SK-N-SH treated with all-trans-retinoic acid at 6 μM for 48 hours (cell line): ENCODE measurements at regions not wholly inside any gene's neighbourhood (a gene's known extent, or its start where the extent isn't known, plus 50 kb on each side); places are given as distances from the start of the nearest gene placed in this dataset.

Source experiments
- ARNTL ChIP-seq: fragments of 450-650 bp; formaldehyde crosslinking; IDR thresholded peaks from 2 replicates; pipeline ENCODE4 v1.5.0; 2020; ENCODE audit warnings: low read depth, mild to moderate bottlenecking, moderate library complexity, borderline replicate concordance
- BACH2 ChIP-seq: fragments of 250-450 bp; sonication (Bioruptor Pico); IDR thresholded peaks from 2 replicates; pipeline ENCODE4 v1.9.0; 2021; ENCODE audit warnings: mild to moderate bottlenecking, borderline replicate concordance
- GLIS3 ChIP-seq: fragments of 250-450 bp; sonication (Bioruptor Pico); IDR thresholded peaks from 2 replicates; pipeline ENCODE4 v1.5.0; 2020; ENCODE audit warnings: mild to moderate bottlenecking, moderate library complexity
- ISL1 ChIP-seq: fragments of 250-450 bp; sonication (Bioruptor Pico); IDR thresholded peaks from 2 replicates; pipeline ENCODE4 v2.1.2; 2022; ENCODE audit warnings: mild to moderate bottlenecking, moderate library complexity
- PATZ1 ChIP-seq: fragments of 250-450 bp; sonication (Bioruptor Pico); IDR thresholded peaks from 2 replicates; pipeline ENCODE4 v1.8.0; 2020; ENCODE audit warnings: mild to moderate bottlenecking, moderate library complexity, borderline replicate concordance
- PPARA ChIP-seq: fragments of 250-450 bp; sonication (Bioruptor Pico); IDR thresholded peaks from 2 replicates; pipeline ENCODE4 v1.5.0; 2020; ENCODE audit warnings: mild to moderate bottlenecking, borderline replicate concordance
- RARB ChIP-seq: fragments of 250-450 bp; sonication (Bioruptor Pico); IDR thresholded peaks from 2 replicates; pipeline ENCODE4 v1.8.0; 2021; ENCODE audit warnings: mild to moderate bottlenecking, moderate library complexity
- TOX ChIP-seq: fragments of 250-450 bp; sonication (Bioruptor Pico); IDR thresholded peaks from 2 replicates; pipeline ENCODE4 v1.8.0; 2021; ENCODE audit warnings: mild to moderate bottlenecking, moderate library complexity, borderline replicate concordance
- TSHZ2 ChIP-seq: fragments of 250-450 bp; sonication (Bioruptor Pico); IDR thresholded peaks from 2 replicates; pipeline ENCODE4 v1.5.0; 2020; ENCODE audit warnings: mild to moderate bottlenecking, moderate library complexity
- ZC3H10 ChIP-seq: fragments of 250-450 bp; sonication (Bioruptor Pico); IDR thresholded peaks from 2 replicates; pipeline ENCODE4 v1.5.1; 2021; ENCODE audit warnings: mild to moderate bottlenecking, moderate library complexity
- ZFP30 ChIP-seq: fragments of 450-650 bp; formaldehyde crosslinking; IDR thresholded peaks from 2 replicates; pipeline ENCODE4 v1.5.0; 2022; ENCODE audit warnings: mild to moderate bottlenecking, moderate library complexity
- ZNF565 ChIP-seq: fragments of 450-650 bp; formaldehyde crosslinking; conservative IDR thresholded peaks from 2 replicates; pipeline ENCODE4 v1.5.0; 2020; ENCODE audit warnings: low read depth, mild to moderate bottlenecking, moderate library complexity
- ZNF8 ChIP-seq: fragments of 450-650 bp; formaldehyde crosslinking; IDR thresholded peaks from 2 replicates; pipeline ENCODE4 v1.5.0; 2020; ENCODE audit warnings: mild to moderate bottlenecking, moderate library complexity

GRCh38 chr6:126788861-126789365 is 329.6 kb upstream of the RSPO3 start:
- TF ChIP-seq TSHZ2 (CRISPR knock-in tag) = no peak
- TF ChIP-seq PPARA (CRISPR knock-in tag) = no peak
- no peak for TF ChIP-seq TOX (CRISPR knock-in tag)
- no peak for TF ChIP-seq RARB
- no peak for TF ChIP-seq GLIS3 (CRISPR knock-in tag)
- TF ChIP-seq ZNF8 = no peak
- TF ChIP-seq ZFP30 (CRISPR knock-in tag) = no peak
- no peak for TF ChIP-seq ZNF565 (CRISPR knock-in tag)
- no peak for TF ChIP-seq BACH2
- TF ChIP-seq ZC3H10 (CRISPR knock-in tag) = no peak
- no peak for TF ChIP-seq PATZ1
- no peak for TF ChIP-seq ISL1
- TF ChIP-seq ARNTL (CRISPR knock-in tag) = no peak
